HCT116 (cell line): ENCODE measurements at regions not wholly inside any gene's neighbourhood (a gene's known extent, or its start where the extent isn't known, plus 50 kb on each side); places are given as distances from the start of the nearest gene placed in this dataset.

Source experiments
- ATAC-seq: fragments of 200-7000 bp; cut with Tn5 transposase; 2 replicates; pipeline ENCODE4 v1.9.1; 2020; ENCODE audit warnings: mild to moderate bottlenecking, moderate library complexity
- BruUV-seq: library from RNA; stranded (reverse); fragments of 400-500 nt; replicated peaks from 2 replicates; lab custom pipeline; 2021; lab: Mats Ljungman, UMichigan
- CTCF ChIA-PET: fragments of 300-600 bp; sonication (Branson Sonifier 250); formaldehyde crosslinking; loops from one replicate; lab custom pipeline; 2021; ENCODE audit warnings: antibody characterized with exemption; lab: Charles Lee
- POLR2A ChIA-PET: fragments of 300-600, 350-600 bp; sonication (Branson Sonifier 250); formaldehyde crosslinking; loops from one replicate; lab custom pipeline; 2021; ENCODE audit warnings: antibody characterized with exemption; lab: Charles Lee
- RAD21 ChIA-PET, 2 experiments: fragments of 300-600 bp; sonication (Branson Sonifier 250); formaldehyde crosslinking; loops; one replicate each; lab custom pipeline; 2023; ENCODE audit warnings: low total read pairs in 2 of 2; ENCODE audit not compliant: uncharacterized antibody in 2 of 2, unreplicated experiment in 2 of 2, low non-redundant PET in 1 of 2; lab: Charles Lee
- DNase-seq: peaks from one replicate; pipeline ENCODE4 v3.0.0-alpha.2; 2010; ENCODE audit warnings: low read depth, low spot score
- H2AFZ ChIP-seq: fragments of 200-600 bp; shearing (Covaris generic), sonication (generic); 2 replicates; pipeline ENCODE4 v1.6.1; 2017; ENCODE audit warnings: low read depth, mixed run types, mixed read lengths, antibody characterized with exemption, low read length; ENCODE audit not compliant: poor library complexity, severe bottlenecking
- H3K27ac ChIP-seq: 2 replicates; pipeline ENCODE4 v1.5.1; 2012; ENCODE audit warnings: low read depth, low read length
- H3K27me3 ChIP-seq: fragments of 200-600 bp; sonication (generic); 2 replicates; pipeline ENCODE4 v1.6.1; 2016; ENCODE audit warnings: mixed run types, low read length, mixed read lengths; ENCODE audit not compliant: insufficient read depth
- H3K36me3 ChIP-seq, 2 experiments: fragments of 200-500 bp in 1 of 2; fragments of 200-600 bp in 1 of 2; sonication (Bioruptor generic) in 1 of 2; sonication (generic) in 1 of 2; 2 replicates each; pipeline versions ENCODE4 v1.5.1 to v1.6.1; 2014 to 2016; ENCODE audit warnings: low read length in 2 of 2, inconsistent platforms in 1 of 2, mixed read lengths in 1 of 2, mixed run types in 1 of 2; ENCODE audit not compliant: insufficient read depth in 2 of 2, control insufficient read depth in 1 of 2
- H3K4me1 ChIP-seq, 2 experiments: fragments of 200-600 bp in 1 of 2; sonication (generic) in 1 of 2; 2 replicates each; pipeline versions ENCODE4 v1.5.1 to v1.6.1; 2012 to 2017; ENCODE audit warnings: low read length in 2 of 2, inconsistent platforms in 1 of 2, mild to moderate bottlenecking in 1 of 2, mixed read lengths in 1 of 2, mixed run types in 1 of 2, moderate library complexity in 1 of 2; ENCODE audit not compliant: insufficient read depth in 2 of 2, control insufficient read depth in 1 of 2
- H3K4me2 ChIP-seq: fragments of 200-600 bp; sonication (generic); 2 replicates; pipeline ENCODE4 v1.6.1; 2017; ENCODE audit warnings: mixed run types, low read length, mixed read lengths
- H3K4me3 ChIP-seq, 2 experiments: fragments of 200-600 bp in 1 of 2; sonication (generic) in 1 of 2; replicated peaks in 1 of 2; 2 replicates each; pipeline ENCODE4 v1.5.1; 2011 to 2016; ENCODE audit warnings: low read length in 2 of 2, control low read depth in 1 of 2, low read depth in 1 of 2, mild to moderate bottlenecking in 1 of 2, mixed read lengths in 1 of 2, mixed run types in 1 of 2
- H3K79me2 ChIP-seq: fragments of 200-600 bp; sonication (generic); 2 replicates; pipeline ENCODE4 v1.6.1; 2017; ENCODE audit warnings: mild to moderate bottlenecking, mixed run types, low read length, moderate library complexity, mixed read lengths; ENCODE audit not compliant: insufficient read depth
- H3K9ac ChIP-seq: fragments of 200-600 bp; sonication (generic); 2 replicates; pipeline ENCODE4 v1.6.1; 2016; ENCODE audit warnings: low read length, mixed read lengths
- H3K9me2 ChIP-seq: fragments of 200-600 bp; sonication (generic), shearing (Covaris generic); 2 replicates; pipeline ENCODE4 v1.6.1; 2017; ENCODE audit warnings: mixed run types, mild to moderate bottlenecking, moderate library complexity; ENCODE audit not compliant: insufficient read depth
- H3K9me3 ChIP-seq, 2 experiments: fragments of 200-500 bp in 1 of 2; fragments of 200-600 bp in 1 of 2; sonication (Bioruptor generic) in 1 of 2; sonication (generic) in 1 of 2; 2 replicates each; pipeline ENCODE4 v1.6.1; 2014 to 2017; ENCODE audit warnings: low read length in 2 of 2, mixed read lengths in 2 of 2, inconsistent platforms in 1 of 2, low read depth in 1 of 2, mild to moderate bottlenecking in 1 of 2, mixed run types in 1 of 2, moderate library complexity in 1 of 2; ENCODE audit not compliant: control insufficient read depth in 1 of 2, insufficient read depth in 1 of 2
- H4K20me1 ChIP-seq: fragments of 200-600 bp; sonication (generic), shearing (Covaris generic); 2 replicates; pipeline ENCODE4 v1.6.1; 2017; ENCODE audit warnings: mixed run types, mild to moderate bottlenecking, moderate library complexity; ENCODE audit not compliant: insufficient read depth
- ATF3 ChIP-seq: IDR thresholded peaks from 2 replicates; pipeline ENCODE4 v1.6.1; 2012
- CBX3 ChIP-seq: IDR thresholded peaks from 2 replicates; pipeline ENCODE4 v1.6.1; 2012; ENCODE audit warnings: low read depth
- CEBPB ChIP-seq: IDR thresholded peaks from 2 replicates; pipeline ENCODE4 v1.6.1; 2012; ENCODE audit warnings: low read depth
- CTCF ChIP-seq, 3 experiments: fragments of 200-600 bp in 1 of 3; sonication (generic) in 1 of 3; IDR thresholded peaks in 2 of 3; conservative IDR thresholded peaks in 1 of 3; 2 replicates each; pipeline ENCODE4 v1.5.1; 2012 to 2017; ENCODE audit warnings: low read depth in 2 of 3, low read length in 2 of 3, antibody characterized with exemption in 1 of 3, borderline replicate concordance in 1 of 3, control low read depth in 1 of 3, mild to moderate bottlenecking in 1 of 3, mixed read lengths in 1 of 3, mixed run types in 1 of 3, moderate library complexity in 1 of 3; ENCODE audit not compliant: insufficient read depth in 1 of 3
- EGR1 ChIP-seq: IDR thresholded peaks from 2 replicates; pipeline ENCODE4 v1.6.1; 2012; ENCODE audit warnings: low read depth
- EZH2 ChIP-seq: fragments of 200-600 bp; sonication (generic); IDR thresholded peaks from 2 replicates; pipeline ENCODE4 v1.6.1; 2017; ENCODE audit warnings: antibody characterized with exemption, mixed run types
- EZH2phosphoT487 ChIP-seq: fragments of 200-600 bp; IDR thresholded peaks from 2 replicates; pipeline ENCODE4 v1.6.1; 2018; ENCODE audit warnings: antibody characterized with exemption, borderline replicate concordance
- POLR2A ChIP-seq: IDR thresholded peaks from 2 replicates; pipeline ENCODE4 v1.7.0; 2011; ENCODE audit warnings: borderline replicate concordance; ENCODE audit not compliant: insufficient read depth, insufficient read length; ENCODE audit errors: extremely low read depth
- POLR2AphosphoS5 ChIP-seq: IDR thresholded peaks from 2 replicates; pipeline ENCODE4 v1.6.1; 2011; ENCODE audit warnings: mild to moderate bottlenecking, low read depth, low read length, moderate library complexity
- RAD21 ChIP-seq: IDR thresholded peaks from 2 replicates; pipeline ENCODE4 v1.6.1; 2012; ENCODE audit warnings: low read depth, mild to moderate bottlenecking
- SP1 ChIP-seq: IDR thresholded peaks from 2 replicates; pipeline ENCODE4 v1.6.1; 2012; ENCODE audit warnings: low read depth
- SRF ChIP-seq: IDR thresholded peaks from 2 replicates; pipeline ENCODE4 v1.6.1; 2012; ENCODE audit warnings: low read depth
- ZFX ChIP-seq: fragments of 450-650 bp; IDR thresholded peaks from 2 replicates; pipeline ENCODE4 v1.6.1; 2017
- ZNF274 ChIP-seq: fragments of 200-500 bp; sonication (Bioruptor generic); IDR thresholded peaks from 2 replicates; pipeline ENCODE4 v1.6.1; 2014; ENCODE audit warnings: mild to moderate bottlenecking, low read depth, low read length, inconsistent platforms
- intact Hi-C: fragments of 100-400 bp; cut with micrococcal nuclease; formaldehyde crosslinking; loops from 2 replicates; pipeline ENCODE4 v1.10.0; 2022
- TF ChIP-seq, protein P1 (sequence below): IDR thresholded peaks from 2 replicates; pipeline ENCODE4 v1.6.1; 2012

- CTCF ChIA-PET = no interaction called here
- intact Hi-C loops = no loop called here
- no peak overlapping the region for H2AFZ ChIP-seq
- no TSS peak for BruUV-seq
- no peak overlapping the region for H3K4me2 ChIP-seq
- no peaks in the 10 kb centered on the region for H3K4me1 ChIP-seq
- no peaks in the 10 kb centered on the region for H4K20me1 ChIP-seq
- no peak overlapping the region for H3K9ac ChIP-seq
- H3K27me3 ChIP-seq = no peaks in the 10 kb centered on the region
- H3K9me2 ChIP-seq = no peaks in the 10 kb centered on the region
- ATAC-seq = no peak
- DNase-seq = no peak
- H3K9me3 ChIP-seq = no peaks in the 10 kb centered on the region
- RAD21 ChIA-PET = no interaction called here
- no peak overlapping the region for H3K4me3 ChIP-seq
- TF ChIP-seq EGR1 (no peak), EZH2 (no peak), POLR2AphosphoS5 (no peak), RAD21 (no peak), CEBPB (no peak), CBX3 (no peak), POLR2A (no peak), CTCF (IDR thresholded peaks at IDR 0.05 in 2 of 3, conservative IDR thresholded peaks at IDR 0.05 in 1 of 3; ENCODE audit: borderline replicate concordance in 1 of 3, insufficient read depth in 1 of 3, low read depth in 2 of 3, low read length in 2 of 3) (no peak), SP1 (no peak), ATF3 (no peak), ZFX (no peak), EZH2phosphoT487 (no peak), SRF (no peak), ZNF274 (no peak)
- TF ChIP-seq, protein P1, sequence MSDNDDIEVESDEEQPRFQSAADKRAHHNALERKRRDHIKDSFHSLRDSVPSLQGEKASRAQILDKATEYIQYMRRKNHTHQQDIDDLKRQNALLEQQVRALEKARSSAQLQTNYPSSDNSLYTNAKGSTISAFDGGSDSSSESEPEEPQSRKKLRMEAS = no peak
- POLR2A ChIA-PET = no interaction called here
- H3K36me3 ChIP-seq = no peaks in the 10 kb centered on the region
- no peak overlapping the region for H3K27ac ChIP-seq
- no peaks in the 10 kb centered on the region for H3K79me2 ChIP-seq
These were observed 976.2 kb downstream of the NLGN4Y start for GRCh38 chrY:15500536-15500935.
